ENCODE measurements at regions not wholly inside any gene's neighbourhood (a gene's known extent, or its start where the extent isn't known, plus 50 kb on each side); places are given as distances from the start of the nearest gene placed in this dataset.

GRCh38 chr12:97797473-97797872 is 334.9 kb downstream of the RMST start:
- no peaks in the 10 kb centered on the region for H3K27me3 ChIP-seq (replicated peaks; ENCODE audit: control insufficient read depth, insufficient read depth, low read length)
- DNase-seq (ENCODE audit: extremely low read depth, insufficient read length) = no peak

GRCh38 chr12:97800561-97800960 is 338.0 kb downstream of the RMST start:
- Histone ChIP-seq H3K36me3 (ENCODE audit: control insufficient read depth, insufficient read depth, low read length) (no peaks in the 10 kb centered on the region), H3K27me3 (replicated peaks; ENCODE audit: control insufficient read depth, insufficient read depth, low read length) (no peaks in the 10 kb centered on the region; the same call in 1 of the 2 replicates), H3K4me3 (replicated peaks; ENCODE audit: low read depth, low read length) (no peak overlapping the region)
- TF ChIP-seq CTCF (IDR thresholded peaks at IDR 0.05; ENCODE audit: insufficient read depth, low read length, poor library complexity, severe bottlenecking) = no peak
- DNase-seq (ENCODE audit: extremely low read depth, insufficient read length) = no peak

More at GRCh38 chr12:97797473-97797872, 334.9 kb downstream of the RMST start:
- no peaks in the 10 kb centered on the region for H3K36me3 ChIP-seq (ENCODE audit: control insufficient read depth, insufficient read depth, low read length)
- no peak overlapping the region for H3K4me3 ChIP-seq (replicated peaks; ENCODE audit: low read depth, low read length)
- no peak for TF ChIP-seq CTCF (IDR thresholded peaks at IDR 0.05; ENCODE audit: insufficient read depth, low read length, poor library complexity, severe bottlenecking)

GRCh38 chr12:97801471-97802059 is 339.0 kb downstream of the RMST start:
- no peak for DNase-seq (ENCODE audit: extremely low read depth, insufficient read length)
- no peak overlapping the region for H3K4me3 ChIP-seq (replicated peaks; ENCODE audit: low read depth, low read length)
- no peak for TF ChIP-seq CTCF (IDR thresholded peaks at IDR 0.05; ENCODE audit: insufficient read depth, low read length, poor library complexity, severe bottlenecking)
- H3K27me3 ChIP-seq (replicated peaks; ENCODE audit: control insufficient read depth, insufficient read depth, low read length) = no peaks in the 10 kb centered on the region; the same call in 1 of the 2 replicates
- no peaks in the 10 kb centered on the region for H3K36me3 ChIP-seq (ENCODE audit: control insufficient read depth, insufficient read depth, low read length)

- no peak for DNase-seq (ENCODE audit: extremely low read depth, insufficient read length)
- no peak for TF ChIP-seq CTCF (IDR thresholded peaks at IDR 0.05; ENCODE audit: insufficient read depth, low read length, poor library complexity, severe bottlenecking)
- Histone ChIP-seq H3K36me3 (ENCODE audit: control insufficient read depth, insufficient read depth, low read length) (no peaks in the 10 kb centered on the region), H3K27me3 (replicated peaks; ENCODE audit: control insufficient read depth, insufficient read depth, low read length) (no peaks in the 10 kb centered on the region; the same call in 1 of the 2 replicates), H3K4me3 (replicated peaks; ENCODE audit: low read depth, low read length) (no peak overlapping the region)
These were observed 342.5 kb downstream of the RMST start for GRCh38 chr12:97805146-97805545.

- Histone ChIP-seq H3K36me3 (ENCODE audit: control insufficient read depth, insufficient read depth, low read length) (no peaks in the 10 kb centered on the region), H3K27me3 (replicated peaks; ENCODE audit: control insufficient read depth, insufficient read depth, low read length) (no peaks in the 10 kb centered on the region), H3K4me3 (replicated peaks; ENCODE audit: low read depth, low read length) (no peak overlapping the region)
- TF ChIP-seq CTCF (IDR thresholded peaks at IDR 0.05; ENCODE audit: insufficient read depth, low read length, poor library complexity, severe bottlenecking) = no peak
- DNase-seq (ENCODE audit: extremely low read depth, insufficient read length) = no peak
These were observed 350.7 kb downstream of the RMST start for GRCh38 chr12:97813301-97813700.

GRCh38 chr12:97821806-97822205 is 359.2 kb downstream of the RMST start:
- no peak overlapping the region for H3K4me3 ChIP-seq (replicated peaks; ENCODE audit: low read depth, low read length)
- H3K27me3 ChIP-seq (replicated peaks; ENCODE audit: control insufficient read depth, insufficient read depth, low read length) = no peaks in the 10 kb centered on the region
- no peak for TF ChIP-seq CTCF (IDR thresholded peaks at IDR 0.05; ENCODE audit: insufficient read depth, low read length, poor library complexity, severe bottlenecking)
- DNase-seq (ENCODE audit: extremely low read depth, insufficient read length) = no peak
- no peaks in the 10 kb centered on the region for H3K36me3 ChIP-seq (ENCODE audit: control insufficient read depth, insufficient read depth, low read length)
